HepG2 (cell line): ENCODE measurements at regions not wholly inside any gene's neighbourhood (a gene's known extent, or its start where the extent isn't known, plus 50 kb on each side); places are given as distances from the start of the nearest gene placed in this dataset.

Experiments
- ATAC-seq: fragments of 200-7000 bp; cut with Tn5 transposase; 3 replicates; pipeline ENCODE4 v1.9.1; 2020; ENCODE audit warnings: mild to moderate bottlenecking, moderate library complexity
- BruUV-seq: library from RNA; stranded (reverse); fragments of 400-500 nt; replicated peaks from 2 replicates; lab custom pipeline; 2021; lab: Mats Ljungman, UMichigan
- CTCF ChIA-PET: fragments of 300-600 bp; formaldehyde crosslinking; extraction: SDS; loops from one replicate; lab custom pipeline; 2021; ENCODE audit warnings: low total read pairs, inconsistent platforms, low intra/inter-chr PET ratio; lab: Yijun Ruan, JAX
- POLR2A ChIA-PET: fragments of 350-600 bp; sonication (Branson Sonifier 250); formaldehyde crosslinking; loops from one replicate; lab custom pipeline; 2020; ENCODE audit warnings: antibody characterized with exemption, inconsistent platforms; lab: Yijun Ruan, JAX
- DNase-seq: peaks from one replicate; pipeline ENCODE4 v3.0.0-alpha.2; 2015; ENCODE audit warnings: low spot score
- FAIRE-seq: peaks from 3 replicates; lab custom pipeline; 2011; peaks lifted over from hg19 to GRCh38; lab: Jason Lieb, UNC
- H2AFZ ChIP-seq: one replicate; pipeline ENCODE4 v1.6.1; 2011; ENCODE audit warnings: low read length, inconsistent platforms
- H3K27ac ChIP-seq: fragments of 300-600 bp; 3 replicates; pipeline ENCODE4 v1.8.0; 2011; ENCODE audit warnings: mixed run types, mild to moderate bottlenecking, mixed read lengths, low read length, inconsistent platforms; ENCODE audit not compliant: insufficient read depth; ENCODE audit errors: extremely low read length
- H3K27me3 ChIP-seq, 2 experiments: fragments of 200-600 bp in 1 of 2; 2 replicates in 1 of 2; 3 replicates in 1 of 2; pipeline versions ENCODE4 v1.6.0 to v1.8.0; 2011; ENCODE audit warnings: low read length in 2 of 2, mild to moderate bottlenecking in 2 of 2, moderate library complexity in 2 of 2, inconsistent platforms in 1 of 2; ENCODE audit not compliant: insufficient read depth in 2 of 2, control insufficient read depth in 1 of 2
- H3K36me3 ChIP-seq, 2 experiments: fragments of 200-600 bp in 1 of 2; replicated peaks in 1 of 2; 2 replicates in 1 of 2; 3 replicates in 1 of 2; pipeline versions ENCODE4 v1.5.1 to v1.8.0; 2011; ENCODE audit warnings: low read length in 2 of 2, inconsistent platforms in 1 of 2; ENCODE audit not compliant: insufficient read depth in 2 of 2, control insufficient read depth in 1 of 2
- H3K4me1 ChIP-seq: 2 replicates; pipeline ENCODE4 v1.5.1; 2012; ENCODE audit warnings: low read length, inconsistent platforms; ENCODE audit not compliant: insufficient read depth
- H3K4me2 ChIP-seq: 2 replicates; pipeline ENCODE4 v1.6.0; 2011; ENCODE audit warnings: low read depth, low read length, inconsistent platforms
- H3K4me3 ChIP-seq, 3 experiments: fragments of 200-600 bp in 1 of 3; sonication (generic), shearing (Covaris generic) in 1 of 3; replicated peaks in 1 of 3; 2 replicates each; pipeline ENCODE4 v1.5.1; 2011 to 2016; ENCODE audit warnings: low read length in 3 of 3, inconsistent platforms in 2 of 3, low read depth in 2 of 3, mild to moderate bottlenecking in 2 of 3, control low read depth in 1 of 3, mixed read lengths in 1 of 3; ENCODE audit not compliant: insufficient read depth in 1 of 3
- H3K79me2 ChIP-seq: one replicate; pipeline ENCODE4 v1.6.1; 2011; ENCODE audit warnings: low read length, inconsistent platforms; ENCODE audit not compliant: insufficient read depth
- H3K9ac ChIP-seq: 2 replicates; pipeline ENCODE4 v1.6.0; 2011; ENCODE audit warnings: mild to moderate bottlenecking, low read depth, low read length, inconsistent platforms; ENCODE audit not compliant: insufficient read depth
- H3K9me3 ChIP-seq: 2 replicates; pipeline ENCODE4 v1.5.1; 2012; ENCODE audit warnings: mild to moderate bottlenecking, low read length
- H4K20me1 ChIP-seq: 2 replicates; pipeline ENCODE4 v1.6.0; 2011; ENCODE audit warnings: inconsistent platforms, mild to moderate bottlenecking, low read length, moderate library complexity; ENCODE audit not compliant: insufficient read depth
- AGO1 ChIP-seq: fragments of 200-400 bp; formaldehyde crosslinking; IDR thresholded peaks from 2 replicates; pipeline ENCODE4 v1.6.1; 2017; ENCODE audit warnings: mild to moderate bottlenecking, low read depth, low read length, moderate library complexity; ENCODE audit not compliant: poor library complexity, severe bottlenecking
- ATRX ChIP-seq: sonication (generic); formaldehyde crosslinking; IDR thresholded peaks from 2 replicates; pipeline ENCODE4 v1.4.0; 2020; ENCODE audit warnings: missing genetic modification reagents, borderline replicate concordance
- CCDC6 ChIP-seq: sonication (generic); formaldehyde crosslinking; IDR thresholded peaks from 2 replicates; pipeline ENCODE4 v1.8.1; 2022; ENCODE audit warnings: mild to moderate bottlenecking, missing genetic modification reagents, moderate library complexity
- DMAP1 ChIP-seq: IDR thresholded peaks from 2 replicates; pipeline ENCODE4 v1.6.1; 2016
- IRF9 ChIP-seq: sonication (generic); formaldehyde crosslinking; IDR thresholded peaks from 2 replicates; pipeline ENCODE4 v1.8.0; 2022; ENCODE audit warnings: missing genetic modification reagents, mild to moderate bottlenecking, borderline replicate concordance
- MEIS2 ChIP-seq: sonication (generic); formaldehyde crosslinking; IDR thresholded peaks from 2 replicates; pipeline ENCODE4 v1.9.0; 2021; ENCODE audit warnings: mild to moderate bottlenecking, missing genetic modification reagents
- RNF2 ChIP-seq: fragments of 450-650 bp; conservative IDR thresholded peaks from 2 replicates; pipeline ENCODE4 v1.6.1; 2016; ENCODE audit warnings: low read depth
- SUZ12 ChIP-seq: fragments of 150-350 bp; IDR thresholded peaks from 2 replicates; pipeline ENCODE4 v1.6.1; 2014; ENCODE audit warnings: low read depth, low read length
- ZKSCAN5 ChIP-seq: sonication (generic); formaldehyde crosslinking; IDR thresholded peaks from 2 replicates; pipeline ENCODE4 v1.5.1; 2020; ENCODE audit warnings: mild to moderate bottlenecking, missing genetic modification reagents
- ZNF501 ChIP-seq: sonication (generic); formaldehyde crosslinking; IDR thresholded peaks from 2 replicates; pipeline ENCODE4 v1.5.1; 2020; ENCODE audit warnings: mild to moderate bottlenecking, moderate library complexity, missing genetic modification reagents
- ZNF816 ChIP-seq: sonication (generic); formaldehyde crosslinking; IDR thresholded peaks from 2 replicates; pipeline ENCODE4 v1.8.0; 2022; ENCODE audit warnings: missing genetic modification reagents, mild to moderate bottlenecking, borderline replicate concordance
- ZNF841 ChIP-seq: sonication (generic); formaldehyde crosslinking; IDR thresholded peaks from 2 replicates; pipeline ENCODE4 v1.8.1; 2023; ENCODE audit warnings: missing genetic modification reagents, borderline replicate concordance
- WGBS: methylation state at CpG from one replicate; pipeline ENCODE4 v1.1.6; 2017; ENCODE audit warnings: low lambda C conversion rate; 5-methylcytosine and 5-hydroxymethylcytosine counted together
- in situ Hi-C: cut with HindIII; loops from 2 replicates; pipeline ENCODE4 v1.10.0; 2017; ENCODE audit warnings: low pct_unique_long_range_greater_than_20kb; ENCODE audit not compliant: extremely low pct_ligation_motif_present
- intact Hi-C: fragments of 100-400 bp; cut with micrococcal nuclease; formaldehyde crosslinking; loops from one replicate; pipeline ENCODE4 v1.10.0; 2022; ENCODE audit not compliant: unreplicated experiment

DNA sequence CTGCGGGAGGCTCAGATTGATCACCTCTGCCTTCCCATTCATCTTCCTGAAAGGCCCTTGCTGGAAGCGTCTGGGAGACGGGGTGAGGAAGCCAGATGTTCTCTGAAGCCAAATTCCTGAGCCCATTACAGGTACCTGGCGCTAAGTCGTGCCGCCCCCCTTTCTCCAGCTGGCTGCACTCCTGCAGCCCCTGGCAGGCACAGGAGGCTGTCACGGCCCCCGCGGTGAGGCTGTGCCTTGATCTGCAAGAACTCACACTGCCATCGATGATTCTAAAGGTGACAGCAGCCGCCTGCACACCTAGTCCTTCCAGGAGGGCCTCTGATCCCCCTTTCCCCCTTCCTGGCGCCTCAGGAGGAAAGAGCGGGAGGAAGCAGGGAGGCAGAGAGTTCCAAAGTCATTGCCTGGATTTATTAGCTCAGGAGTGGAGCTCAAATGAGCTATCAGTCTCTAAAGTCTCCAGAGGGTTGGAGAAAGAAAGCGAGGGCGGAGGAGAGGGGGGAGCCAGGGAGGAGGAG, 106.9 kb downstream of the RFLNA start:
- Histone ChIP-seq H3K9me3 (no peaks in the 10 kb centered on the region), H3K36me3 (peaks cover 13 to 35% of the 10 kb centered on the region in 2 experiments; a peak in 4 of 5 replicates), H3K4me1 (no peaks in the 10 kb centered on the region), H3K9ac (no peak overlapping the region), H3K79me2 (no peaks in the 10 kb centered on the region), H3K27me3 (no peaks in the 10 kb centered on the region), H3K4me2 (no peak overlapping the region), H3K27ac (no peak overlapping the region), H2AFZ (no peak overlapping the region), H3K4me3 (no peak overlapping the region), H4K20me1 (peaks cover 2% of the 10 kb centered on the region; the same call in 1 of the 2 replicates)
- FAIRE-seq (no peak), ATAC-seq (no peak), DNase-seq (no peak)
- ChIA-PET CTCF (no interaction called here), POLR2A (no interaction called here)
- no TSS peak for BruUV-seq
- TF ChIP-seq ZKSCAN5 (CRISPR knock-in tag), result no peak
- TF ChIP-seq ZNF501, result no peak
- no peak for TF ChIP-seq CCDC6 (CRISPR knock-in tag)
- TF ChIP-seq ZNF816, result no peak
- no peak for TF ChIP-seq DMAP1 (CRISPR knock-in tag)
- TF ChIP-seq MEIS2 (CRISPR knock-in tag), result no peak
- no peak for TF ChIP-seq IRF9 (CRISPR knock-in tag)
- TF ChIP-seq RNF2, result no peak
- no peak for TF ChIP-seq ATRX (CRISPR knock-in tag)
- no peak for TF ChIP-seq ZNF841
- no peak for TF ChIP-seq AGO1
- TF ChIP-seq SUZ12, result no peak
- in situ Hi-C loops, result no loop called here
- 96% methylated on average over 5 of the region's 15 CpGs for WGBS
- intact Hi-C loops, result no loop called here
